SU-DHL-6 (cell line): ENCODE measurements at regions not wholly inside any gene's neighbourhood (a gene's known extent, or its start where the extent isn't known, plus 50 kb on each side); places are given as distances from the start of the nearest gene placed in this dataset.

Experiments used
- H2AFZ ChIP-seq: fragments of 200-600 bp; sonication (generic); 2 replicates; pipeline ENCODE4 v1.6.1; 2014; ENCODE audit warnings: low read depth, mild to moderate bottlenecking, moderate library complexity, mixed read lengths, antibody characterized with exemption, low read length; ENCODE audit not compliant: severe bottlenecking
- H3F3A ChIP-seq: fragments of 200-600 bp; shearing (Covaris generic); 2 replicates; pipeline ENCODE4 v1.6.0; 2016; ENCODE audit warnings: antibody characterized with exemption, mild to moderate bottlenecking; ENCODE audit not compliant: insufficient read depth
- H3K27ac ChIP-seq: fragments of 200-600 bp; sonication (generic); 2 replicates; pipeline ENCODE4 v1.5.1; 2016; ENCODE audit warnings: low read depth, mild to moderate bottlenecking, low read length, moderate library complexity, mixed read lengths
- H3K27me3 ChIP-seq: fragments of 200-600 bp; sonication (generic), shearing (Covaris generic); 2 replicates; pipeline ENCODE4 v1.6.0; 2014; ENCODE audit warnings: mild to moderate bottlenecking, low read length
- H3K36me3 ChIP-seq: fragments of 200-600 bp; sonication (generic); 2 replicates; pipeline ENCODE4 v1.6.1; 2014; ENCODE audit warnings: mild to moderate bottlenecking, low read length, mixed read lengths
- H3K4me2 ChIP-seq: fragments of 300-600, 200-600 bp; shearing (Covaris generic), sonication (generic); 2 replicates; pipeline ENCODE4 v1.6.0; 2014; ENCODE audit warnings: low read length, low read depth, mild to moderate bottlenecking; ENCODE audit not compliant: poor library complexity, severe bottlenecking
- H3K4me3 ChIP-seq: fragments of 200-600 bp; sonication (generic); 2 replicates; pipeline ENCODE4 v1.5.1; 2014; ENCODE audit warnings: antibody characterized with exemption, low read length, mild to moderate bottlenecking, mixed read lengths; ENCODE audit not compliant: insufficient read depth, poor library complexity, severe bottlenecking
- H3K79me2 ChIP-seq: fragments of 200-600 bp; sonication (generic); 2 replicates; pipeline ENCODE4 v1.6.1; 2014; ENCODE audit warnings: mild to moderate bottlenecking, low read length, moderate library complexity; ENCODE audit not compliant: insufficient read depth
- H3K9ac ChIP-seq: fragments of 200-600 bp; sonication (generic); 2 replicates; pipeline ENCODE4 v1.7.0; 2014; ENCODE audit warnings: mild to moderate bottlenecking, low read length
- H3K9me2 ChIP-seq: fragments of 200-600 bp; sonication (generic); replicated peaks from 2 replicates; pipeline ENCODE4 v1.6.1; 2014; ENCODE audit warnings: low read length; ENCODE audit not compliant: insufficient read depth
- H3K9me3 ChIP-seq: fragments of 200-600 bp; sonication (generic); 2 replicates; pipeline ENCODE4 v1.6.1; 2014; ENCODE audit warnings: low read length, mixed read lengths; ENCODE audit not compliant: insufficient read depth
- H4K20me1 ChIP-seq: fragments of 200-600 bp; sonication (generic); 2 replicates; pipeline ENCODE4 v1.6.1; 2014; ENCODE audit warnings: low read depth, mild to moderate bottlenecking, antibody characterized with exemption, low read length, moderate library complexity, mixed read lengths
- EZH2phosphoT487 ChIP-seq: fragments of 200-600 bp; sonication (generic), shearing (Covaris generic); conservative IDR thresholded peaks from 2 replicates; pipeline ENCODE4 v1.6.1; 2018; ENCODE audit warnings: mild to moderate bottlenecking, antibody characterized with exemption, low read length, moderate library complexity, mixed read lengths
- TF ChIP-seq, protein P1 (sequence below): fragments of 200-600 bp; sonication (generic); IDR thresholded peaks from one replicate; pipeline ENCODE4 v1.5.1; 2017; ENCODE audit warnings: antibody characterized with exemption, mild to moderate bottlenecking, low read length, moderate library complexity; ENCODE audit not compliant: insufficient read depth, poor library complexity, severe bottlenecking

DNA sequence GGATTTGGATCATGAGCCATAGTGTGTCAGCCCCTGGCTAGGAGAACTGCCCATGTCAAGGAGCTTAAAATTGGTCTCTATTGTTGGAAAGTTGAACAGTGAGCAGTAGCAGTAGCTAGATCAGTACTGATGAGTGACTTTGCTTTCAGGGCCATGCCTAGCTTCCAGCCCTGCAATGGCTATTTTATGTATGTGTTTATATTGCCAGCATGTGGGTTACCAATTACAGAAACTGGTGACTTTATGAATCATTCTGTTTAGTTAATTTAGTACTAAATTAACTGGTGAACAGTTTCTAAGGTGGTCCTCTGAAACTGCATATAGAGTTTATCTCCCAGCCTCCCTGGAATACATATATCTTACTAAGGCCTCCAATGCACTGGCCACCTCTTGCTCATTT, 908.1 kb upstream of the ALCAM start:
- no peaks in the 10 kb centered on the region for H3K79me2 ChIP-seq
- H3K4me3 ChIP-seq = no peak overlapping the region

DNA sequence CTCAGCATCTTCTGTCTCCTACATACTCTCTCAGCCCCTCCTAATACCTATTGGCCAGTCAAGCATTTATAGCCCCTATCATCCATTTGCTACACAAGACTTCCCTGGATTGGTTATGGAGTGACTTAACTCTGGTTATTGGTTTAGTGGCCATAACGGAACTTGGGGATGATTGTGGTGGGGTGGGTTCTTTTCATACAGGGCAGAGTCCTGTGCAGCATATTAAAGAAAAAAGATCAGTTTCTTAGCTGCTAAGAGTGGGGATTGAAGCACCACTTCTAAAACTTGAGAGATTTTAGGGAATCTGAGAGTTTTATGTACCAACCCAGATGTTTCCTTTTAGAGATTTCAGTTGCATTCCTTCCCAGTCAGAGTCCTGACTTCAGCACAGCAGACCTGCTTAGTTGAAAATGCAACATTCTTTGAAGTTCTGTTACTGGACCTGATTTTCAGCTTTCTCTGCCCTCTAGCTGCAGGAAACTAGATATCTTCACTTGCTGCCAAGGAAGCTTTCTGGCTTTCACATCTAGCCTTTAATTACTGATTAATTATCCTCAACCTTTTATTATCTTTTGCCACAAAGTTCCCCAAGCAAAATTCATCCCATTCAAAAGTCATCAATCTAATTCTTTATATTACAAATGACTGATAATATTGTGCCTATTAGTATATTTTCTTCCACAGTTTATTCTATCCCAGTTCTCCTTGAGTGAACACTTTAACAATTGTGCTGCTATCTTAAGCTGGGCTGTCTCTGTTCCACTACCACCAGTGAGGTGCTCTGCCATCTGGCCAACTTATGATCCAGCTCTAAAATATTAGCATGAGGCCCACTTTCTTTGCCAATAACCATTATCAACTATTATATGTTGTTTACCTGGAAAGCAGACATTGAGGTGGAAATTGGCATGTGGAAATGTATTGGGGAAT, 906.0 kb upstream of the ALCAM start:
- TF ChIP-seq EZH2phosphoT487 = no peak
- TF ChIP-seq, protein P1, sequence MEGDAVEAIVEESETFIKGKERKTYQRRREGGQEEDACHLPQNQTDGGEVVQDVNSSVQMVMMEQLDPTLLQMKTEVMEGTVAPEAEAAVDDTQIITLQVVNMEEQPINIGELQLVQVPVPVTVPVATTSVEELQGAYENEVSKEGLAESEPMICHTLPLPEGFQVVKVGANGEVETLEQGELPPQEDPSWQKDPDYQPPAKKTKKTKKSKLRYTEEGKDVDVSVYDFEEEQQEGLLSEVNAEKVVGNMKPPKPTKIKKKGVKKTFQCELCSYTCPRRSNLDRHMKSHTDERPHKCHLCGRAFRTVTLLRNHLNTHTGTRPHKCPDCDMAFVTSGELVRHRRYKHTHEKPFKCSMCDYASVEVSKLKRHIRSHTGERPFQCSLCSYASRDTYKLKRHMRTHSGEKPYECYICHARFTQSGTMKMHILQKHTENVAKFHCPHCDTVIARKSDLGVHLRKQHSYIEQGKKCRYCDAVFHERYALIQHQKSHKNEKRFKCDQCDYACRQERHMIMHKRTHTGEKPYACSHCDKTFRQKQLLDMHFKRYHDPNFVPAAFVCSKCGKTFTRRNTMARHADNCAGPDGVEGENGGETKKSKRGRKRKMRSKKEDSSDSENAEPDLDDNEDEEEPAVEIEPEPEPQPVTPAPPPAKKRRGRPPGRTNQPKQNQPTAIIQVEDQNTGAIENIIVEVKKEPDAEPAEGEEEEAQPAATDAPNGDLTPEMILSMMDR = no peak
- Histone ChIP-seq H2AFZ (no peak overlapping the region), H3K4me3 (no peak overlapping the region), H3K9ac (no peak overlapping the region), H3K9me2 (no peaks in the 10 kb centered on the region), H3K9me3 (no peaks in the 10 kb centered on the region), H3K4me2 (no peak overlapping the region), H4K20me1 (no peaks in the 10 kb centered on the region), H3K27ac (no peak overlapping the region), H3K79me2 (no peaks in the 10 kb centered on the region), H3K36me3 (no peaks in the 10 kb centered on the region), H3F3A (no peaks in the 10 kb centered on the region), H3K27me3 (no peaks in the 10 kb centered on the region)

More for the DNA sequence above, 908.1 kb upstream of the ALCAM start:
- Histone ChIP-seq H3K27me3 (no peaks in the 10 kb centered on the region), H3K36me3 (no peaks in the 10 kb centered on the region), H3K9me3 (no peaks in the 10 kb centered on the region), H2AFZ (no peak overlapping the region), H3K9me2 (no peaks in the 10 kb centered on the region), H3K27ac (no peak overlapping the region), H3K4me2 (no peak overlapping the region), H3K9ac (no peak overlapping the region), H3F3A (no peaks in the 10 kb centered on the region), H4K20me1 (no peaks in the 10 kb centered on the region)
- TF ChIP-seq, protein P1 = no peak
- TF ChIP-seq EZH2phosphoT487 = no peak

DNA sequence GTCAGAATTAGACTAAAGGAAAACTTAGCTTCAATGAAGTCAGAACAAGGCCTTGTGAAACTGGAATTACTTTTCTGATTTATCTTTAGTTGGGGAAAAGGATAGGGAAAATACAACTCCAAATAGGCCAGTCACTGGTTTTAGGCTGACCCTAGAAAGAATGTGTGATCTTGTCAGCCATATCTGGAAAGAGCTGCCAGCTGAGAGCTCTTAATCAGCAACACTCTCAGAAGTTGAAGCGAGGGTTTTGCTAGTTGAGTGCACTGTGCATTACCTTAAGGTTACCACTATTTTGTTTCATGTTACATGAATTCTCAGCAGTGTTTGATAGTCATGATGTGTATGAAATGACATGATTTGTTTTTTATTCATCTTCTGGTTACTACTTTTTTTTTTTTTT, 905.3 kb upstream of the ALCAM start:
- no peak overlapping the region for H3K9ac ChIP-seq
- no peaks in the 10 kb centered on the region for H3K27me3 ChIP-seq
- H3K79me2 ChIP-seq = no peaks in the 10 kb centered on the region
- no peak overlapping the region for H3K4me3 ChIP-seq
- H2AFZ ChIP-seq = no peak overlapping the region
- H4K20me1 ChIP-seq = no peaks in the 10 kb centered on the region
- no peaks in the 10 kb centered on the region for H3K36me3 ChIP-seq
- no peak for TF ChIP-seq EZH2phosphoT487
- TF ChIP-seq, protein P1 = no peak
- H3K9me3 ChIP-seq = no peaks in the 10 kb centered on the region
- H3F3A ChIP-seq = no peaks in the 10 kb centered on the region
- H3K4me2 ChIP-seq = no peak overlapping the region
- no peak overlapping the region for H3K27ac ChIP-seq
- no peaks in the 10 kb centered on the region for H3K9me2 ChIP-seq
